ENCODE measurements at regions not wholly inside any gene's neighbourhood (a gene's known extent, or its start where the extent isn't known, plus 50 kb on each side); places are given as distances from the start of the nearest gene placed in this dataset.

DNA sequence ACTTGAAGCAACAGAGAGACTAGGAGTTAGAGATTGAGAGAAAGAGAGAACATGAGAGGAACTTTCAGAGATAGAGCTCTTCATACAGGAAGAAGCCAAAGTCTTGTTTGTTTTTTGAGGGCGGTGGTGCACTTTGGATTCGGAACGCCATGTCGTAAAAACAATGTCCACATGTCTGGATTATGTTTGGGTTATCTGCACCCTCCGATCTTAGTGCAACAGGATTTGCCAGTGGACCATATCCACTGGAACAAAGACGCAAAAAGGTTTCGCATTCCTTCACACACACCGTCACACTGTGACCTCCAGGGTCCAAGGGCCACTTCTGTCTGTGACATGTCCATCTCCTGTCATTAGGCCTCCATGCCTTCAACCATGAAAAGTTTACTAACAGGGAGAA is 141.8 kb upstream of the ATP11B start:
- TF ChIP-seq, protein P1, sequence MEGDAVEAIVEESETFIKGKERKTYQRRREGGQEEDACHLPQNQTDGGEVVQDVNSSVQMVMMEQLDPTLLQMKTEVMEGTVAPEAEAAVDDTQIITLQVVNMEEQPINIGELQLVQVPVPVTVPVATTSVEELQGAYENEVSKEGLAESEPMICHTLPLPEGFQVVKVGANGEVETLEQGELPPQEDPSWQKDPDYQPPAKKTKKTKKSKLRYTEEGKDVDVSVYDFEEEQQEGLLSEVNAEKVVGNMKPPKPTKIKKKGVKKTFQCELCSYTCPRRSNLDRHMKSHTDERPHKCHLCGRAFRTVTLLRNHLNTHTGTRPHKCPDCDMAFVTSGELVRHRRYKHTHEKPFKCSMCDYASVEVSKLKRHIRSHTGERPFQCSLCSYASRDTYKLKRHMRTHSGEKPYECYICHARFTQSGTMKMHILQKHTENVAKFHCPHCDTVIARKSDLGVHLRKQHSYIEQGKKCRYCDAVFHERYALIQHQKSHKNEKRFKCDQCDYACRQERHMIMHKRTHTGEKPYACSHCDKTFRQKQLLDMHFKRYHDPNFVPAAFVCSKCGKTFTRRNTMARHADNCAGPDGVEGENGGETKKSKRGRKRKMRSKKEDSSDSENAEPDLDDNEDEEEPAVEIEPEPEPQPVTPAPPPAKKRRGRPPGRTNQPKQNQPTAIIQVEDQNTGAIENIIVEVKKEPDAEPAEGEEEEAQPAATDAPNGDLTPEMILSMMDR (IDR thresholded peaks at IDR 0.05): no peak
- no peak for TF ChIP-seq TCF7L2 (IDR thresholded peaks at IDR 0.05; ENCODE audit: low read depth, low read length)

Measured in Panc1 (cell line).